ENCODE measurements at regions not wholly inside any gene's neighbourhood (a gene's known extent, or its start where the extent isn't known, plus 50 kb on each side); places are given as distances from the start of the nearest gene placed in this dataset.

GRCh38 chr18:28366676-28367075 lies 189.7 kb upstream of the CDH2 start:
- TF ChIP-seq POLR2A (IDR thresholded peaks at IDR 0.05; ENCODE audit: low read length) (no peak), GATA1 (IDR thresholded peaks at IDR 0.05; ENCODE audit: low read depth, low read length) (no peak)

All from erythroblast (primary cell).